HG03095 (cell line): ENCODE measurements at regions not wholly inside any gene's neighbourhood (a gene's known extent, or its start where the extent isn't known, plus 50 kb on each side); places are given as distances from the start of the nearest gene placed in this dataset.

Source experiments
- ATAC-seq: cut with Tn5 transposase; IDR thresholded peaks from one replicate; pipeline ENCODE4 v1.9.1; 2021; ENCODE audit warnings: moderate library complexity; ENCODE audit not compliant: unreplicated experiment

DNA sequence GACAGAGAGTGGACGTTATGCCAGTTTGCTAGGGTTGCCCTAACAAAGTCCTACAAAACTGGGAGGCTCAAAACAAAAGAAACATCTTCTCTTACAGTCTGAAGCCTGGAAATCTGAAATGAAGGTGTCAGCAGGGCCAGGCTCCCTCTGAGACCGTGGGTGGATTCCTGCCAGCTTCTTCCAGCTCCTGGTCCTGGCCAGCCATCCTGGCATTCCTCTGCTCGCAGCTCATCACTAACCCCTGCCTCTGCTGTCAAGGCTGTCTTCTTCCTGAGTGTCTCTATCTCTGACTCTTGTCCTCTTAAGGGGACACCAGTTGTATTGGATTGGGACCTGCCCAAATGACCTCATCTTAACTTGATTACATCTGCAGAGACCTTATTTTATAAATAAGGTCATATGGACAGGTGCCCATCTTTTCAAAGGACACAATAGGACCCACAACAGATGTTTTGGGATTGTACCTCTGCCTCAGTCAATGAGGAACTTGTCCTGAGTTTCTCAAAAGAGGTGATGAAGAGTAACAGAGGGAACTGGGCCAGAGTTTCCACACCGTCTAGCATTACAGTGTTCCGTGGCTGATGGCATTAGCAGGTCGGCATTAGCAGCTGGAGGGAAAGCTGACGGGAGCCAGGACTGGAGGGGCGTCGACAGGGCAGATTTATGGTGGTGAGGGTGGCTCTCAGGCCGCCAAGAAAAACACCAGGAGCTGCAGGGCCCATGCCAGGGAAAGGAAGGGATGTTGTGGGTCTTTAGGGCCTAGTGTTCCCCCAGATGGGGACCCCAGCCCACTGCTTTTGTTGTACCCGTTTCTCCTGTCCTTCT is 157.3 kb downstream of the TBXT start:
- no peak for ATAC-seq

DNA sequence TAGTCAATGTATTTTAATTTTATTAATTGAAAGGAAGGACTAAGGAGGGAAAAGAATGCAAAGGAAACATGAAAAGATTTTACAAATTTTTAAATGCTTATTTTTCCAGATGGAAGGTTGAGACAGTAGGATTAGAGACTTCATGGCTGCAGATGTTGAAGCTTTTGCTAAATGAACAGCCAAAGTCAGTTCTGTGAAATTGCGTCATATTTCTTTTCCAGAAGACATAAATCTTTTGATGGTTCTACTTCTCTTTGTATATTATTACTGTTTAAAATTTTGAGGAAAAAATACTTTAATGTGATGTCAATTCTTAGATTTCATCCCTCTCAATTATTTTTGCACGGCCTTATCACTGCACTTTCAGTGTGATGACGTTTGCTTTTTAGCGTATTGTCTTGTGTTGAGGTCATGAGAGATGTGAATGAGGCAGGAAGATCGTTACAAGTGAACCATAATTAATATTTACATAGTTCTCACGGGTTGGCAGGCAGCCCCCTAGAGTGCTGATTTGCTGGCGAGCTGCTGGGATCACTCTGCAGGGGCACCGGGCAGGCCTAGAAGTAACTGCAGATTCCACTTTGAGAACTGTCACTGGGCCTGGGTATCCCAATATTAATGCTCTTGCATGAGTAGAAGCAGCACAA is 158.1 kb downstream of the TBXT start:
- ATAC-seq = no peak

DNA sequence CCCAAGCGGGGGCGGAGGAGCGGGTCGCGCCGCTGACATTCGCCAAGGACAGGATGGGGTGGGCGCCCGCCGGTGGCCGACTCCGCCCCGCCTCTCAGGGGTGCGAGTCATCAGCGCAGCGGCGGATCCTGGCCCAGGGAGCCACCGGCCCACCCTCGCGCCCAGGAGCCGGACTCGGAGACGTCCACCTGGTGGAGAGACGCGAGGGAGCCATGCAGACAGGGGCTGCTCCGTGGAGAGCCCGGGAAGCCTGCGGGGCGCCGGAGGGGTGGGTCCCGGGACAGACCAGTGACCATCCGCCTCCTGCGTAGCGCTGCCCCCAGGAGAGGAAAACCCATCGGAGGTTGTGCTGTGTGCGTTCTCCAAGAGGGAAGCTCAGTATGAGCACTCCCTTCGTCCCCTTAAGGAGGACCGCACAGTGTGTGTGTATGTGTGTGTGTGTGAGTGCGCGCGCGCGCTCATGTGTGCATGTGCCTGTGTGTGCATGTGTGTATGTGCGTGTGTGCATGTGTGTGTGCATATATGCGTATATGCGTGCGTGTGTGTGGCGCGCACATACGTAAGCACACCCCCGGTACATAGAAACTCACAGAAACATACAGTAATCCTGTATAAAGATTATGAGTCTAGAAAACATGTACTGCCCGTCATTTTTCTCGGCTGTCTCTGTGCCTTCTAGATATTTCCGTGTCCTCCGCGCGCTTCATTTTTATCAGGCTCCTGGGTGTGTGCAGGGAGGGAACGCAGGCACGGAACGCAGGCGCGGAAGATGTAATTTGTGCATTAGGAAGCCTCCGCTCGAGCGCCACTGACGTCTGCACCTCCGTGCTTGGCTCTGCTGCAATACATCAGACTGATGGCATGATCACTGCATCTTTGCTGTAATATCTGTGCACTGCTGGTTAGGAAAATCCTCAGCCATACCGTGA is 158.9 kb downstream of the TBXT start:
- ATAC-seq = no peak

DNA sequence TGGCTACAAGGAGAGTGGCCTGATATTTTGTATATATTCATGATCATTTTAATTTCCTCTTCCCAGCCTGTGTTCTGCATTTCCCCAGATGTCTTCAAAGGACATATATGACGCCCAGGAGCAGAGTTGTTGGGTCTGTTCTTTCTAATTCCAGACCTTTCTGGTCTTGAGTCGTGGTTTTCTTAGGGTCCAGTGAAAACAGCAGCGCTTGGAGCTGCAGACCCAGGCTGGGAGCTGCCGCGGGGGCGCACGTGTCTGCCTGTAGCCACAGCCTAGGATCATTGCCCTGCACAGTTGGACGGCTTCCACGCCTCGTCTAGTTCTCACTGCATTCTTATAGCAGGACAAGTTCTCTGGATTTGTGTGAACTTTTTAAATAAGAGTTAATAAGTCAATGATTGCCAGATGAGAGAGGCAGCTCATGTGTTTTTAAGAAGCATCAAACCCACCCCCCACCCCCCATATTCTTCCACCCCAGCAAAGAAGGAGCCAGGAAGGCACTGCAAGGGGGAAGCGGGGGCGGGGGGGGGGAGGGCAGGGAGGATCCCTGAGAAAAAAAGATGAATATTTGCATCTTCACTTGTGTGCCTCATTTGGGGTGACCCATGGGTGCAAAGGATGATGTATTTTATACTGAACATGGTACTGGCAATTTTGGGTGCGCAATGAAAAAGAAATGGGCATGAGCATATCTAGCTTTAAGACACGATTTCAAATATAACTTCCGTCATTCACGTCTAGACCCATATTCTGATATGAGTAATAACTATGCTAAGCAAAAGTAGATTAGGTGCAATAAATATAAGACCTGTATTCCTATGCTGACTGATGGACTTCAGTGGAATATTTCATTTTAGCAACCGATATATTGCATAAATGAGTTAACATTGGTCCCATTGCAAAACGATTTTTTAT is 160.0 kb downstream of the TBXT start:
- no peak for ATAC-seq

DNA sequence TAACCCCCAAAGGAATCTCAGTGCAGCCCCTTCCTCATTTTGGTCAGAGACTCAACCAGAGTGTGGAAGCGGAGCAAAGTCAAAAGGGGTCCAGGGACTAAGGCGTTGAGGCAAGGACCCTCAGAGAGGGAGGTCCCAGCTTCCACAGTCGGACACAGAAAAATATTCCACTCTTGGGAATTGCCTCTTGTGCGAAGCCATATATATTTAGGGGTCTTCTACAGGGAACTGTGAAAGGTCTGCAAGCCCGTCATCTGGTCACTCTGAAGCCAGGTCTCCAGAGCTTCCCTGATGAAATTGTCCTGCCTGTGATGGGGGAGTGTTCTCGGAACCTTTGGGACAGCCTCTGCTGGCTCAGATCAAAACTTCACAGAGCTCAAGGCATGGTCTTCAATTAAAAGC is 160.8 kb downstream of the TBXT start:
- ATAC-seq = no peak

DNA sequence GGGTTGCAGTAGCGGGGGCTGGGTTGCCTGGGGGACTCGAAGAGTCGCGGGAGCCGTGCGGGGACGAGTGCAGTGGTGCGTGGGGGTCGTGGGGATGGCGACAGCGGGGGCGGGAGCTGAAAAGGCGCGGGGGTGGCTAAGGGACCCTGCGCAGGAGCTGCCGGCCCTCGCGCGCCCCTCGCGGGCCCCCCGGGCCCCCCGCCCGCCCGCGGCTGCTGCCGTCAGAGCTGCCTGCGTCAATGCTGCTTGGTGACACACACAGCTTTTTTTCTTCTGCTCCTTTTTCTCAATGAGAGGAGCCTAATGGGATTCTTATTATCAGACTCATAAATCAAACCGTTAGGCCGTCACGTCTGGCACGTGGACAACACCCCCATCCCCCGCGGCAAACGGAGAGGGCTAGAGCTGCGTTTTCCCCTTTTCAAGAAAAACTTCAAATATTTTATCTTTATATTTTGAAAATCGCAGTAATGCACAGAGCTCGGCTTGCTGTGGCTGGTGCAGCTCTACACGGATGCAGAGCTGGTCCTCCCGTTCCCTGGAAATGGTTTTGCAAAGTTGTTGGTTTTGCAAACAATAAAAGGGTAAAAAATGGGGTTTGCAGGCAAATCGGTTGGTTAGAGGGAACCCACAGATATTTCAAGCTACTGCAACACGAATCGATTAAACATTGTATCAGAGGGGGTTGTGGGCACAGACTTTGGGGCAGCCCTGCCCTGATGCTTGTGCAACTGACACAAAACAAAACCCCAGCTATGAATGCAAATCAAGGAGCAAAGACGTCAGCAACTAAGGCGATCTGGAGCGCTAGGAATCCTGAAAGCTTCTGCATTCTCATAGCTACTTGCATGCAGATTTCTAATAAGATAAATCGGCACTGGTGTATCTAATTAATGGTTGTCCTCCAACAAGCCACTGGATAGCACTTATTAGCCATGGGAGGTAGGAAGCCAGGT is 161.4 kb downstream of the TBXT start:
- ATAC-seq = no peak

DNA sequence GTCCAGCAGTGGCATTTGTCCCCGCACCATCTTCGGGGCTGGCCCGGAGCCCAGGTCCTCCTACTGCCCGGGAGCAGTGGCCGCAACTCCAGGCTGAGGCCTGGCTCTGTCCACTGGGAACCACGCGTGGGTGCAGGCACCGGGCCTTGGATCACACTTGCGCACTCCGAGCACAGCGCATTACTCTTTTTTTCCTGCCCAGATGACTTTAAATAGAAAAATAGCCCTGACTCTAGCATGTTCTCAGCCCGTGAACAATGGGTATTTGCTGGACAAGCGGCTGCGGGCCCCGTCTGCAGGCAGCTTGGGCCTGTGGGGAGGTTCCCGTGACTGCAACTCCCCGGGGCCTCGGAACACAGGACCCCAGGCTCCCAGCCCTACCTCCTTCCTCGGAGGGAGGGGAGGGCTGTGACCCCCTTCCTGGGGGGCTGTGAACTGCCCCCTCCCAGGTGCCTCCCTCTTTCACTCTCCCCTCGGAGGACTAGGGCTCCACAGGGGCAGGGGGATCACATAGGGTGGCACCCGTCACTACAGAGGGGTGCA is 162.2 kb downstream of the TBXT start:
- no peak for ATAC-seq

DNA sequence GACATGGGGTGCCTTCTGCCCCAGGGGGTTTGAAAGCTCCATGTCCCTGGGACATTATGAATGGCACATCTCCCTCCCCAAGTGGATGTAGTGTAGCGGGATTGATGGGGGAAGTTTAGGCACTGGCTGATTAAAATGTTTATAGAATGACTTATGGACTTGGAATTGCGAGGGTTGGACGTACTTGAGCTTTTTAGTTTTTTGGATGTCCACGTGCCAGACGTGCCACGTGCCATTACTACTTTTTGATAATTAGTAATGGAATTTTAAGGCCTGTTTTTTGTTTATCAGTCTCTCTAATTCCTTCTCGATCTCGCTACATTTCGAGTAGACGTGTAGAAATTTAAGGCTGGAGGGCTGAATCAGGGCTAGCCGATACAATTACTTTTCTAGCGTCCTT is 162.8 kb downstream of the TBXT start:
- no peak for ATAC-seq

DNA sequence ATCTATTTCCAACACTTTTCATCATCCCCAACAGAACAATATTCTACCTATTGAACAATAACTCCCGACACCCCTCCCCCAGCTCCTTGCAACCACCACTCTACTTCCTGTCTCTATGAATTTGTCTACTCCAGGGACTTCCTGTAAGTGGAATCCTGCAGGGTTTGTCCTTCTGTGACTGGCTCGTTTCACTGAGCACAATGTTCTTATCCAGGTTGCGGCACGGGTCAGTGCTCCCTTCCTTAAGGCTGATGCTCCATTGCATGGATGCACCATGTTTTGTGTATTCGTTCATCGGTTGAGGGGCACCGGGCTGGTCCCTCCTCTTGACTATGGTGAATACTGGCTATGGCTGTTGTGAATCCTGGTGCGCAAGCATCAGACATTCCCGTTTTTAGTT is 163.2 kb downstream of the TBXT start:
- ATAC-seq = no peak

DNA sequence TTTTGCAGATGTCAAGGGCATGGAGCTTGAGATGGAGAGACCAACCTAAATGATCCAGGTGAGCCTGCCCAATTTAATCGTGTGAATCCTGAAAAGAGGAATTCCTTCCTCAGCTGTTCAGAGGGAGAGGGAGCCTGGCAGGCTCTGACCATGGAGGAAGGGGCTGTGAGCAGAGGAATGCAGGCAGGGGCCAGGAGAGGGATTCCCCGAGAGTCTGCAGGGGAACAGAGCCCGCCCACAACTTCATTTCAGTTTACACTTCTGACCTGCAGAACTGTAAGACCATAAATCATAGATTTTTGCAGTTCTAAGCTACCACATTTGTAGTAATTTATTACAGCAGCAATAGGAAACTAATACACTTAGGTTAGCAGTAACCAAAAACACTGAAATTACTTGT is 164.1 kb downstream of the TBXT start:
- no peak for ATAC-seq

DNA sequence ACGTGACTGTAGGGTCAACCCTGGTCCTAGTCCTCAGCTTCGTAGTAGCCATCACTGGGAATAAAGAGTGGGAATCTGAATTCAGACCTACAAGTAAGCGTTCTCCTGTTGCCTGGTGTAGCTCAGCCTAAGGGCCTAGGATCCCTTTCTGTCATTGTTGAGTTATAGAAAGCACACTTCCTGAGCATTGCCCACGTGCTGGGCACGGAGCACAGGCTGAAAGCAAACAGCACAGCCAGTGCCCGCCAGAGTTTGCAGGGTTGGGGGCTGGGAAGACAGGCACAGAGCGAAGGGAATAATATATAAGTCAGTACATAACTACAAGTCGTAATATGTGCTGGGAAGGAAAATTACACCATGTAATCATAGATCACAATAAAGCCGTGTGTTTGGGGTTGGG is 166.3 kb downstream of the TBXT start:
- ATAC-seq = no peak

DNA sequence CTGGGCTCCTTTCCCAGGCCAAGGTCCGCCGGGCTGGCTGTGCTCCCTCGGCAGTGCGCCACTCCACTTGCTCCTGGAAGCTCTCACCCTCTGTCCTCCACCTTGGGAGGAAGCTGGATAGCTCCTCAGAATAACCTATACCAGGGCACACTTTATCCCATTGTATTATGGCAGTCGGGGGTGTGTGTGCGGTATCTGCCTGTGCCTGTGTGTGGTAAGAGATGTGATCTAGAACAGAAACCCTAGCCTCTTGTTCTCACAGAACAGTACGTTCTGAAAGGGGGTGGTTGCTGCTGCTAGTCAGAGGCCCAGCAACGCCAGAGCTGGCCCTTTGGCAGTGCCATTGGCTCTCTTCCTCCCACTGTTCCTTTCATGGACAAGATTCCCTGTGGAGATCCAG is 168.4 kb downstream of the TBXT start:
- ATAC-seq = no peak

DNA sequence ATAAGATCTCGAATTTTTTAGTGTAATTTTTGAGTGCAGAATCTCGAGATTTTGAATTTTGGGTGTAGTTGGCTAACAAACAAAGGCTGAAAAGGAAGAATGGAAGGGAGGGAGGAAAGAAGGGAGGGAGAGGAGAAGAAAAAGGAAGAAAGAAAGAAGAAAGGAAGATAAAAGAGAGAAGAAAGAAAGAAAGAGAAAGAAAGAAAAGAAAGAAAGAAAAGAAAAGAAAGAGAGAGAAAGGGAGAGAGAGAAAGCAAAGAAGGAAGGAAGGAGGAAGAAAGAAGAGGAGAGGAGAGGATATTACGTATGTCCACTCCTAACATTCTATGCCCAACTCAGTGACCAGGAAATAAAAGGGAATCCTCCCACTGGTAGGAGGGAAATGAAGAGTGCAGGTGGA is 169.6 kb downstream of the TBXT start:
- no peak for ATAC-seq

DNA sequence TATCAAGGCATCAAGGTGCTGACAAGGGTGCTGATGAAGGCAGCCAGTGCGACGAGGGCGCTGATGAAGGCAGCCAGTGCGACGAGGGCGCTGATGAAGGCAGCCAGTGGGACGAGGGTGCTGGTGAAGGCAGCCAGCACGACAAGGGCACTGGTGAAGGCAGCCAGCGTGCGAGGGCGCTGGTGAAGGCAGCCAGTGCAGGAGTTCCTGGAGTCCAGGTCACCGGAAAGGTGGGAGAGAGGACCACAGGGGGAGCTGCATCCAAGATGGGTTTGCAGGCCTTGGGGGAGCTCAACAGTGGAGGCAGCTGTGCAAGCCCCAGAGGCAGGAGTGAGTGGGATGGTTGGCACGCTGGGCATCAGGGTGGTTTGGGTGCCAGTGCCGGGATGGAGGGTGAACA is 176.3 kb downstream of the TBXT start:
- ATAC-seq = no peak

DNA sequence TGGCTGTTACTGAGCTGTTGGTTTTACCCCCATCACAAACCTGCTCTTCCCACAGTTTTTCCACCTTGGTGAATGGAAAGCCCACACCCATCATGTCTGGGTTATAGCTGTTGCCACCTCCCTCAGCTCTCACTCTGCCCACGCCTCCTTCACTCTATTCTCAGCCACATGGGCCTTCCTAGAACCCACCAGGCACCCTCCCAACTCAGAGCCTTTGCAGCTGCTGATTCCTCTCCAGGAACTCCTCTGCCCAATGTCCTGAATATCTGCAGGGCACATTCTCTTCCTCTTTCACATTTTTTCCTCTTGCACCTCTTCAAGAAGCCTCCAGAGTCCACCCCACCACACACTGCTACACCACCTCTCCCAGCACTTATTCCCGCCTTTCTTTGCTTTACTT is 177.4 kb downstream of the TBXT start:
- ATAC-seq = no peak

DNA sequence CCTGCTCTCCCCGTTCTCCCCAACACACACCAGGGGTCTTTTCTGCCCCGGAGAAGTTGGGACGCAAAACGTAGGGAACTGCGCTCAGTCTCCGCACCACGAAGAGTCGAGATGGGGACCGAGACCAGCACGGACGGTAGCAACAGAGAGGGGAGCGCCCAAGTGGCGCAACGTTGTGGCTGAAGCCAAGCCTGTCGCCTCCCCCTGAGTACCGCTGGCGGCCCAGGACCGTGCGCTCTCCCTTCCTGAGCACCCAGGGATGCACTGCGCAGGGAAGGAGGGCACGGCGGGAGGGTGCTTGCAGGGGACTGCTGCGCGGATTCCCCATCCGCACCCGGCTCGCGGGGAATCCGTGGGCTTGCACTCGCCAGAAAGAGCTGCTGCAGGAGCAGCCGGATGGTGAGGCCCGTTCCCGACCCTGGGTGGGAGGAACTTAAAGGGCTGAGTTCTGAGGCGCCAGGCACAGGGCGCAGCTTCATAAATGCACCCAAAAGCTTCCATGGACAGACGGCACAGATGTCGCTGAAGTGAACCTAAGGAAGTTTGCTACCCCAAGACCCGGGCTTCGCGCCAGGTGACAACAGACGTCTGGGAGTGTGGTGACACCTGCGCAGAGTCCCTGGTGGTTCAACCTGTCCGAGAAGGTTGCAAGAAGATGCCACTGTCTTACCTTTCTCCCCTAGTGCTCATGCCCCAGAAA is 178.7 kb downstream of the TBXT start:
- ATAC-seq = no peak

DNA sequence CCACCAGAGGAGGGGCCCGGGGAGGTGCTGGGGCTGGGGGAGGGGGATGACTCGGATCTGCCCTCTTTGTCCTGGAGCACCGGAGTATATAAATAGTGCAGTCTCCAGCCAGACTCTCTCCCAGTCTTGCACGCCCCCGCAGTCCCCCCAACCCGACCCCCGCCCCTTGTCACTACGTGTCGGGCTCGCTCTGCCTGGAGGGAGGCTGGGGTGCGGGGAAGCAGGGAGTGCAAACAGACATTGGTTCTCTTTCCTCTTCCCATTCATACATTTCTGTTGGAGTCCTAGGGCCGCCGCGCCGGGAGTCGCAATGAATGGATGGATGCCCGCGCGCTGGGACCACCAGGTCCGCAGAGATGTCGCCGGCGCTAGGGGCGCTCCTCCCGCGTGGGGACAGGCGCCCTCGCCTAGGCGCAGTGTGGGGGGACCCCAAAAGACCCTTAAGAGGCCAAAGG is 179.3 kb downstream of the TBXT start:
- ATAC-seq = no peak

DNA sequence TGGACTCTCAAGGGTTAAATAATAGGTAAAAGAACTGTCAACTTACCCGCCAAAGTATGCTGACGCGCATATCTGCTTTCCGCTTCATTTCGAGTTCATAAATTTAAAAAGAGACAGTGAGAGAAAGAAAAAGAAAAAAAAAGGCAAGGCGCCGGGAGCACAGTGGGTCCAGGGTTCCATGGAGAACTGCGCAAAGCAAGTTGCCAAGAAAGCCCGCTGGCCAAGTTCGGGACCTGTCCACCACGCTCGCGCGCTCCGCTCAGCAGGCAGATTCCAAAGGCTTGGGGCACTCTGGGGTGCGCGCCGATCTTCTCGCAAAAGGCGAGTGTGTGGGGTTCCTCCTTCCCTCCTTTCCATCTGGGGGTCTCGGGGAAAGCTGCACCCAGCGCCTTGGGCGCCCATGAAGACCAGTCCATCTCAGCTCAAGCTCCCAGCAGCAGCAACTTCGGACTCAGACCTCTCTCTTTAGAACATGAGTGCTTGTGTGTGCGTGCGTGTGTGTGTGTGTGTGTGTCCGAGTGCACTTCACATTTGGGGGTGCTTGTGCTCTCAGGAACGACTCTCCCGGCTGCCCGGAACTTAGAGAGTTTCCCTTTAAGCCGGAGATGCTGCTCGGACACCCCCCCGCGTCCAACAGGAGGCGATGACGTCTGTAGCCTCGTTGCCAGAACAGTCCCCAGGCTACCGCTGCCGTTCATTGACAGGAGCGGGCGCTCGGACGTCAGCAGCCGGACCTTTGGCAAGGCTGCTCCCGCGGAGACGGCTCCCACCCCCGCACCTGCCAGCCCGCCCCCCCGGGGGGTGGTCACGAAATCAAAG is 180.0 kb downstream of the TBXT start:
- no peak for ATAC-seq
